ENCODE measurements at regions not wholly inside any gene's neighbourhood (a gene's known extent, or its start where the extent isn't known, plus 50 kb on each side); places are given as distances from the start of the nearest gene placed in this dataset.

GRCh38 chr6:133743621-133744020, 145.3 kb upstream of the TCF21 start:
- CTCF ChIA-PET = no interaction called here
- Histone ChIP-seq H3K4me3 (no peak overlapping the region), H3K4me2 (ENCODE audit: control insufficient read depth, insufficient read depth) (no peak overlapping the region), H3K9ac (ENCODE audit: control insufficient read depth, insufficient read depth, low read length) (no peak overlapping the region), H3K27ac (ENCODE audit: control insufficient read depth, insufficient read depth) (no peak overlapping the region), H3K79me2 (ENCODE audit: control insufficient read depth, insufficient read depth, low read length) (no peaks in the 10 kb centered on the region), H3K9me3 (replicated peaks; ENCODE audit: control insufficient read depth, insufficient read depth, low read length) (no peaks in the 10 kb centered on the region), H2AFZ (ENCODE audit: control insufficient read depth, low read depth, low read length) (no peak overlapping the region), H3K36me3 (ENCODE audit: control insufficient read depth in 2 of 2, insufficient read depth in 2 of 2, low read length in 1 of 2) (no peaks in the 10 kb centered on the region), H4K20me1 (ENCODE audit: control insufficient read depth, insufficient read depth) (no peaks in the 10 kb centered on the region), H3K4me1 (ENCODE audit: control insufficient read depth, insufficient read depth, low read length) (no peaks in the 10 kb centered on the region), H3K27me3 (replicated peaks in 1 of 2; ENCODE audit: control insufficient read depth in 2 of 2, insufficient read depth in 2 of 2, low read length in 1 of 2) (no peaks in the 10 kb centered on the region)
- in situ Hi-C loops (cut with MboI) = no loop called here
- no TSS peak for BruUV-seq (replicated peaks)
- no peak for DNase-seq (ENCODE audit: low read depth, low spot score)
- POLR2A ChIA-PET = no interaction called here
- no peak for FAIRE-seq
- no peak for ATAC-seq
- RAD21 ChIA-PET (ENCODE audit: unreplicated experiment) = no interaction called here
- SMC1A ChIA-PET (ENCODE audit: uncharacterized antibody, unreplicated experiment) = no interaction called here
- TF ChIP-seq IRF4 (IDR thresholded peaks at IDR 0.05; ENCODE audit: low read depth, low read length) (no peak), USF1 (IDR thresholded peaks at IDR 0.05; ENCODE audit: borderline replicate concordance, extremely low read length, insufficient read depth, low read depth, low read length) (no peak), ZBED1 (IDR thresholded peaks at IDR 0.05; ENCODE audit: borderline replicate concordance) (no peak), FOS (IDR thresholded peaks at IDR 0.05; ENCODE audit: borderline replicate concordance, extremely low read depth, insufficient read length) (no peak), E2F4 (IDR thresholded peaks at IDR 0.05; ENCODE audit: low read depth, low read length) (no peak), ZNF217 (IDR thresholded peaks at IDR 0.05) (no peak), RFX5 (IDR thresholded peaks at IDR 0.05; ENCODE audit: low read depth, low read length) (no peak), RBBP5 (conservative IDR thresholded peaks at IDR 0.05) (no peak), RAD51 (IDR thresholded peaks at IDR 0.05) (no peak), ZNF384 (IDR thresholded peaks at IDR 0.05; ENCODE audit: borderline replicate concordance, low read depth, low read length) (no peak), SMARCA5 (IDR thresholded peaks at IDR 0.05) (no peak), STAT1 (conservative IDR thresholded peaks at IDR 0.05) (no peak), MLLT1 (IDR thresholded peaks at IDR 0.05) (no peak), LARP7 (IDR thresholded peaks at IDR 0.05) (no peak), SP1 (IDR thresholded peaks at IDR 0.05; ENCODE audit: low read depth, low read length) (no peak), POLR2A (IDR thresholded peaks at IDR 0.05; ENCODE audit: low read depth, low read length) (no peak), CUX1 (IDR thresholded peaks at IDR 0.05; ENCODE audit: insufficient replicate concordance, low read depth, low read length) (no peak), WRNIP1 (IDR thresholded peaks at IDR 0.05; ENCODE audit: borderline replicate concordance, low read depth, low read length) (no peak), CHD2 (IDR thresholded peaks at IDR 0.05; ENCODE audit: borderline replicate concordance, low read depth, low read length) (no peak), ZNF207 (IDR thresholded peaks at IDR 0.05; ENCODE audit: borderline replicate concordance) (no peak)
- 0% methylated on average over 2 of the region's 2 CpGs for WGBS (ENCODE audit: insufficient coverage, insufficient replicate concordance, low lambda C conversion rate, missing lambda C conversion rate)
- intact Hi-C loops (cut with micrococcal nuclease; ENCODE audit: unreplicated experiment) = no loop called here
